ENCODE measurements at regions not wholly inside any gene's neighbourhood (a gene's known extent, or its start where the extent isn't known, plus 50 kb on each side); places are given as distances from the start of the nearest gene placed in this dataset.

DNA sequence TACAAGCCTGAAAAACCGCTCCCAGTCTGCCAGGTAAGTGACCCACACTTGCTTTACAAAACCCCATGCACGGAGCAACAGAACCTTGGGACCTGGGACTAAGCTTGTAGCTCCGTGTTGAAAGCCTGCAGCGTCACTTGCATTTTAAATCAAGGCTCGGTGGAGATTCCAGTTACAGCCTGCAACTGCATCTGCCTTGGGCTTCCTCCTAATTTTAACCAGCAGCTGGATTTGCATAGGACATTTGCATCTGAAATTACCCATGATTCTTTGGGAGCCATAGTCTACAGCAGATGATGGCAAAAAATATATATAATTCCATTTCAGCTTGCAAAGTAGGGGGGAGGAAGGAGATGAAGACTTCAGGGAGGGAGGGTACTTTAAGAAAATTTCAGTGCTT lies 62.4 kb upstream of the IGSF21 start:
- no peak for DNase-seq
- intact Hi-C loops (cut with DNase I; ENCODE audit: low total_unique reads): no loop called here
- H3K9me3 ChIP-seq: no peaks in the 10 kb centered on the region
- H3K27ac ChIP-seq: no peak overlapping the region
- no peaks in the 10 kb centered on the region for H3K36me3 ChIP-seq
- no peaks in the 10 kb centered on the region for H3K27me3 ChIP-seq
- no peaks in the 10 kb centered on the region for H3K4me1 ChIP-seq
- no peak overlapping the region for H3K4me3 ChIP-seq
- TF ChIP-seq, protein P1, sequence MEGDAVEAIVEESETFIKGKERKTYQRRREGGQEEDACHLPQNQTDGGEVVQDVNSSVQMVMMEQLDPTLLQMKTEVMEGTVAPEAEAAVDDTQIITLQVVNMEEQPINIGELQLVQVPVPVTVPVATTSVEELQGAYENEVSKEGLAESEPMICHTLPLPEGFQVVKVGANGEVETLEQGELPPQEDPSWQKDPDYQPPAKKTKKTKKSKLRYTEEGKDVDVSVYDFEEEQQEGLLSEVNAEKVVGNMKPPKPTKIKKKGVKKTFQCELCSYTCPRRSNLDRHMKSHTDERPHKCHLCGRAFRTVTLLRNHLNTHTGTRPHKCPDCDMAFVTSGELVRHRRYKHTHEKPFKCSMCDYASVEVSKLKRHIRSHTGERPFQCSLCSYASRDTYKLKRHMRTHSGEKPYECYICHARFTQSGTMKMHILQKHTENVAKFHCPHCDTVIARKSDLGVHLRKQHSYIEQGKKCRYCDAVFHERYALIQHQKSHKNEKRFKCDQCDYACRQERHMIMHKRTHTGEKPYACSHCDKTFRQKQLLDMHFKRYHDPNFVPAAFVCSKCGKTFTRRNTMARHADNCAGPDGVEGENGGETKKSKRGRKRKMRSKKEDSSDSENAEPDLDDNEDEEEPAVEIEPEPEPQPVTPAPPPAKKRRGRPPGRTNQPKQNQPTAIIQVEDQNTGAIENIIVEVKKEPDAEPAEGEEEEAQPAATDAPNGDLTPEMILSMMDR (IDR thresholded peaks at IDR 0.05): no peak
- TF ChIP-seq POLR2A (IDR thresholded peaks at IDR 0.05): no peak

DNA sequence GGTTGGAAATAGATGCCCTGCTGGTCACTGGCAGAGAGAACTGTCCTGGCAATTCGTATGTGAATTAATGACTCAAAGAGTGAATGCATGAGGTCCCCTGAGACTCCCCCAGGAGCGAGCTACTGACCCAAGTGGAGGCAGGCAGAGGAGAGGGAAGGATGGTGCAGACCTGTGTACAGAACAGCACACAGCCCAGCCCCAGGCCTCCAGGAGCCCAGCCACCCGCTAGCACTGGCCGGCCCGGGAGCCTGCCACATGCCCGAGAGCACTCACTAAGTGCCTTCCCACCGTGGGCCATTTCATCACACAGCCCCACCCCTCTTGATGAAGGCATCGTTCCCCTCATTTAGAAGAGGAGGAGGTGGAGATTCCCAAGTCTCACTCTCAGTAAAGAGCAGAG lies 62.0 kb upstream of the IGSF21 start:
- Histone ChIP-seq H3K4me3 (no peak overlapping the region), H3K27me3 (no peaks in the 10 kb centered on the region), H3K36me3 (no peaks in the 10 kb centered on the region), H3K4me1 (no peaks in the 10 kb centered on the region), H3K9me3 (no peaks in the 10 kb centered on the region), H3K27ac (no peak overlapping the region)
- no peak for TF ChIP-seq POLR2A (IDR thresholded peaks at IDR 0.05)
- TF ChIP-seq, protein P1 (IDR thresholded peaks at IDR 0.05): no peak
- intact Hi-C loops (cut with DNase I; ENCODE audit: low total_unique reads): no loop called here
- no peak for DNase-seq

DNA sequence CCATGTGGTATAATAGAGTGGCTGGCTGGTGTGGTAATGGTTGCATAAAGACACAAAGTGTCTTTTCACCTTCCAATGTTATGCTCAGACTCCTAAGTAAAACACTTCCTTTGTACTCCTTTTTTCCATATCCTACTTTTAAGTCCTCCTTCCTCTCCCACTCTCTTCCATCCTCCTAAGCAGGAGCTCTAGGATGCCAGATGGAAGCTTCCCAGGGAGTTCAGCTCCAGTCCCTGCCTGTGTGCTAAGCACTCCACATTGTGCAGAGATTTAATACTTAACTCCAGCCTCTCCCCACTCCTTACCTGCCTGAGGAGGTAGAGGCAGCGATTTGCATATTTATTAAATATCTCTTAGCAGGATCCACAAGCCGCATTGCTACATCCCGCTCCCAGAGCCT lies 60.5 kb upstream of the IGSF21 start:
- Histone ChIP-seq H3K4me3 (no peak overlapping the region), H3K27me3 (no peaks in the 10 kb centered on the region), H3K9me3 (no peaks in the 10 kb centered on the region), H3K36me3 (no peaks in the 10 kb centered on the region), H3K27ac (no peak overlapping the region), H3K4me1 (no peaks in the 10 kb centered on the region)
- intact Hi-C loops (cut with DNase I; ENCODE audit: low total_unique reads): no loop called here
- no peak for DNase-seq
- no peak for TF ChIP-seq POLR2A (IDR thresholded peaks at IDR 0.05)
- TF ChIP-seq, protein P1 (IDR thresholded peaks at IDR 0.05): no peak

DNA sequence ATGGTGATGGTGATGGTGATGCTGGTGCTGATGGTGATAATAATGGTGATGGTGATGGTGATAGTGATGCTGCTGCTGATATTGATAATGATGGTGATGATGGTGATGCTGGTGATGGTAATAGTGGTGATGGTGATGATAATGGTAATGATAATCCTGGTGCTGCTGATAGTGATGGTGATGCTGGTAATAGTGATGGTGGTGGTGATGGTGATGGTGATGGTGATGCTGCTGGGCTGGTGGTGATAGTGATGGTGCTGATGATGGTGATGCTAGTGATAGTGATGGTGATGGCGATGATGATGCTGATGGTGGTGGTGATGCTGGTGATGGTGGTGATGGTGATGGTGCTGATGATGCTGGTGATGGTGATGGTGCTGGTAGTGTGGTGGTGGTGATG lies 58.4 kb upstream of the IGSF21 start:
- Histone ChIP-seq H3K36me3 (no peaks in the 10 kb centered on the region), H3K4me1 (no peaks in the 10 kb centered on the region), H3K9me3 (no peaks in the 10 kb centered on the region), H3K27ac (no peak overlapping the region), H3K27me3 (no peaks in the 10 kb centered on the region), H3K4me3 (no peak overlapping the region)
- DNase-seq: no peak
- intact Hi-C loops (cut with DNase I; ENCODE audit: low total_unique reads): no loop called here
- no peak for TF ChIP-seq POLR2A (IDR thresholded peaks at IDR 0.05)
- TF ChIP-seq, protein P1 (IDR thresholded peaks at IDR 0.05): no peak

DNA sequence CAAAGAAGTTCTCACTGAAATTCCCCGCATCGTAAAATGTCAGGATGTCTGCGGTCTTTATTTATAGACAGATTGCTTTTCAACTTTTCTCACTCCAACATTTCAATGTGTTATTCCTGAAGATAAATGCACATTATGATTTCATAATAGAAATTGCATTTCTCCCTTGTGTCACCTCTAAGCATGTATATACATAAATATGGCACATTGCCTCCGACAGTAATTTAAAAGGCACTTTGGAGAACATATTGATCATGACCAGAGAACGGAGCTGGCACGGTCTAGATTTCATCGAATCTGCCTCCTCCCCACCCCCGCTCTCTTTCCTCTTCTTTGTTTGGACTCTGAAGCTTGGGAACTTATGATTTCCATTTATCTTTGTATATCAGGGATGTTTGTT lies 54.9 kb upstream of the IGSF21 start:
- Histone ChIP-seq H3K4me3 (no peak overlapping the region), H3K4me1 (no peaks in the 10 kb centered on the region), H3K27me3 (no peaks in the 10 kb centered on the region), H3K36me3 (no peaks in the 10 kb centered on the region), H3K27ac (no peak overlapping the region), H3K9me3 (no peaks in the 10 kb centered on the region)
- no peak for DNase-seq
- intact Hi-C loops (cut with DNase I; ENCODE audit: low total_unique reads): no loop called here
- TF ChIP-seq, protein P1 (IDR thresholded peaks at IDR 0.05): no peak
- no peak for TF ChIP-seq POLR2A (IDR thresholded peaks at IDR 0.05)

All from uterus (tissue), 3 donors.